IMR-90 (cell line): ENCODE measurements at regions not wholly inside any gene's neighbourhood (a gene's known extent, or its start where the extent isn't known, plus 50 kb on each side); places are given as distances from the start of the nearest gene placed in this dataset.

Experiments used
- ATAC-seq: fragments of 200-7000 bp; cut with Tn5 transposase; 2 replicates; pipeline ENCODE4 v1.9.1; 2020; ENCODE audit warnings: low read depth, mild to moderate bottlenecking, moderate library complexity
- BruUV-seq: library from RNA; stranded (reverse); fragments of 400-500 nt; replicated peaks from 2 replicates; lab custom pipeline; 2021; lab: Mats Ljungman, UMichigan
- CTCF ChIA-PET: fragments of 300-600 bp; formaldehyde crosslinking; extraction: SDS; loops from one replicate; lab custom pipeline; 2021; ENCODE audit warnings: antibody characterized with exemption; lab: Yijun Ruan, JAX
- POLR2A ChIA-PET: fragments of 300-600 bp; sonication (Branson Sonifier 250); formaldehyde crosslinking; loops from one replicate; lab custom pipeline; 2022; ENCODE audit warnings: antibody characterized with exemption; ENCODE audit not compliant: unreplicated experiment; lab: Charles Lee
- DNase-seq: peaks from one replicate; pipeline ENCODE4 v3.0.0; 2013
- H2AFZ ChIP-seq: replicated peaks from 2 replicates; pipeline ENCODE3; 2013; ENCODE audit warnings: low read length, mild to moderate bottlenecking; ENCODE audit not compliant: poor library complexity
- H2AK5ac ChIP-seq: 2 replicates; pipeline ENCODE4 v1.6.1; 2013; ENCODE audit warnings: low read depth, low read length, inconsistent platforms
- H2AK9ac ChIP-seq: replicated peaks from 2 replicates; pipeline ENCODE3; 2013; ENCODE audit warnings: mild to moderate bottlenecking, low read depth, low read length, moderate library complexity; ENCODE audit not compliant: poor library complexity
- H2BK120ac ChIP-seq: 2 replicates; pipeline ENCODE4 v1.6.1; 2013; ENCODE audit warnings: low read depth, low read length, inconsistent platforms
- H2BK15ac ChIP-seq: 3 replicates; pipeline ENCODE4 v1.6.1; 2013; ENCODE audit warnings: low read depth, low read length, inconsistent platforms
- H2BK20ac ChIP-seq: 2 replicates; pipeline ENCODE4 v1.6.1; 2013; ENCODE audit warnings: low read depth, mild to moderate bottlenecking, inconsistent platforms, low read length, moderate library complexity
- H2BK5ac ChIP-seq: 2 replicates; pipeline ENCODE4 v1.6.1; 2013; ENCODE audit warnings: mild to moderate bottlenecking, low read depth, low read length, inconsistent platforms; ENCODE audit not compliant: poor library complexity, severe bottlenecking
- H3K14ac ChIP-seq: replicated peaks from 2 replicates; pipeline ENCODE4 v1.6.1; 2013; ENCODE audit warnings: low read depth, low read length, inconsistent platforms
- H3K18ac ChIP-seq: 2 replicates; pipeline ENCODE4 v1.6.1; 2013; ENCODE audit warnings: low read depth, low read length, control low read depth
- H3K23ac ChIP-seq: 2 replicates; pipeline ENCODE4 v1.6.1; 2013; ENCODE audit warnings: low read depth, low read length, inconsistent platforms
- H3K27ac ChIP-seq: 2 replicates; pipeline ENCODE4 v1.5.1; 2013; ENCODE audit warnings: mild to moderate bottlenecking, control low read depth, low read length; ENCODE audit not compliant: insufficient read depth
- H3K27me3 ChIP-seq: 2 replicates; pipeline ENCODE4 v1.6.1; 2013; ENCODE audit warnings: low read length; ENCODE audit not compliant: control insufficient read depth, insufficient read depth
- H3K36me3 ChIP-seq: 2 replicates; pipeline ENCODE4 v1.6.1; 2013; ENCODE audit warnings: low read length, mixed read lengths; ENCODE audit not compliant: control insufficient read depth, insufficient read depth
- H3K4ac ChIP-seq: 2 replicates; pipeline ENCODE4 v1.6.1; 2013; ENCODE audit warnings: low read depth, low read length, inconsistent platforms
- H3K4me1 ChIP-seq: 2 replicates; pipeline ENCODE4 v1.6.1; 2013; ENCODE audit warnings: low read length, mixed read lengths; ENCODE audit not compliant: control insufficient read depth, insufficient read depth
- H3K4me2 ChIP-seq: 2 replicates; pipeline ENCODE4 v1.6.1; 2013; ENCODE audit warnings: low read depth, mild to moderate bottlenecking, control low read depth, low read length, moderate library complexity
- H3K4me3 ChIP-seq: 2 replicates; pipeline ENCODE4 v1.5.1; 2013; ENCODE audit warnings: low read depth, mild to moderate bottlenecking, control low read depth, low read length, moderate library complexity; ENCODE audit not compliant: insufficient read depth
- H3K56ac ChIP-seq: 2 replicates; pipeline ENCODE4 v1.6.1; 2013; ENCODE audit warnings: low read length, inconsistent platforms; ENCODE audit not compliant: insufficient read depth; ENCODE audit errors: extremely low read depth
- H3K79me1 ChIP-seq, 2 experiments: 2 replicates each; pipeline ENCODE4 v1.6.1; 2013; ENCODE audit warnings: low read length in 2 of 2, inconsistent platforms in 1 of 2, low read depth in 1 of 2
- H3K9ac ChIP-seq: 2 replicates; pipeline ENCODE4 v1.6.1; 2013; ENCODE audit warnings: low read depth, low read length, control low read depth
- H3K9me1 ChIP-seq: 2 replicates; pipeline ENCODE4 v1.6.1; 2013; ENCODE audit warnings: low read length, inconsistent platforms; ENCODE audit not compliant: insufficient read depth
- H3K9me3 ChIP-seq: 2 replicates; pipeline ENCODE4 v1.6.1; 2013; ENCODE audit warnings: low read length; ENCODE audit not compliant: control insufficient read depth, insufficient read depth
- H4K20me1 ChIP-seq: 2 replicates; pipeline ENCODE4 v1.6.1; 2013; ENCODE audit warnings: low read length, inconsistent platforms; ENCODE audit not compliant: insufficient read depth
- H4K5ac ChIP-seq: 2 replicates; pipeline ENCODE4 v1.6.1; 2013; ENCODE audit warnings: mild to moderate bottlenecking, low read depth, low read length, control low read depth
- H4K8ac ChIP-seq, 2 experiments: 2 replicates each; pipeline ENCODE4 v1.6.1; 2013; ENCODE audit warnings: low read depth in 2 of 2, low read length in 2 of 2, control low read depth in 1 of 2, inconsistent platforms in 1 of 2
- H4K91ac ChIP-seq: 2 replicates; pipeline ENCODE4 v1.6.1; 2013; ENCODE audit warnings: low read depth, low read length, inconsistent platforms; ENCODE audit not compliant: insufficient read depth
- CEBPB ChIP-seq: IDR thresholded peaks from 2 replicates; pipeline ENCODE4 v1.6.1; 2012; ENCODE audit warnings: low read depth, low read length, improper control_type of control experiment
- CHD1 ChIP-seq: IDR thresholded peaks from 2 replicates; pipeline ENCODE4 v1.6.1; 2012; ENCODE audit warnings: low read depth, low read length, improper control_type of control experiment
- MAZ ChIP-seq: IDR thresholded peaks from 2 replicates; pipeline ENCODE4 v1.6.1; 2012; ENCODE audit warnings: low read depth, mild to moderate bottlenecking, low read length, improper control_type of control experiment, moderate library complexity, borderline replicate concordance
- MXI1 ChIP-seq: IDR thresholded peaks from 2 replicates; pipeline ENCODE4 v1.6.1; 2012; ENCODE audit warnings: low read depth, mild to moderate bottlenecking, low read length, moderate library complexity, borderline replicate concordance
- NFE2L2 ChIP-seq: fragments of 150-350 bp; IDR thresholded peaks from 2 replicates; pipeline ENCODE4 v1.6.1; 2016; ENCODE audit warnings: low read depth, mild to moderate bottlenecking, low read length
- POLR2A ChIP-seq: IDR thresholded peaks from 2 replicates; pipeline ENCODE4 v1.6.1; 2012; ENCODE audit warnings: mild to moderate bottlenecking, low read depth, low read length
- WGBS, 2 experiments: methylation state at CpG; one replicate each; pipeline versions ENCODE4 v1.1.5 to v1.1.7; 2013; ENCODE audit warnings: missing lambda C conversion rate in 2 of 2; ENCODE audit not compliant: insufficient read length in 1 of 2; ENCODE audit errors: extremely low coverage in 2 of 2; 5-methylcytosine and 5-hydroxymethylcytosine counted together
- dilution Hi-C: fragments of 300-500 bp; cut with HindIII; formaldehyde crosslinking; loops from one replicate; pipeline ENCODE4 v1.14.3; 2018; ENCODE audit warnings: low sequenced_read_pairs; ENCODE audit not compliant: unreplicated experiment
- in situ Hi-C: fragments of 300-500 bp; cut with MboI; formaldehyde crosslinking; loops from 3 replicates; pipeline ENCODE4 v1.14.3; 2019; ENCODE audit warnings: low sequenced_read_pairs, inconsistent platforms, mixed read lengths
- intact Hi-C: fragments of 100-400 bp; cut with micrococcal nuclease; formaldehyde crosslinking; loops from 2 replicates; pipeline ENCODE4 v1.10.0; 2022

GRCh38 chr12:118760623-118761022, 220.7 kb upstream of the SRRM4 start:
- no TSS peak for BruUV-seq
- Histone ChIP-seq H3K4me1 (no peaks in the 10 kb centered on the region), H4K5ac (no peak overlapping the region), H3K23ac (no peak overlapping the region), H3K4me2 (no peak overlapping the region), H2AK9ac (no peak overlapping the region), H3K9me3 (peaks cover 29% of the 10 kb centered on the region), H3K27me3 (no peaks in the 10 kb centered on the region), H3K4me3 (no peak overlapping the region), H3K14ac (no peak overlapping the region), H2BK120ac (no peak overlapping the region), H3K27ac (no peak overlapping the region), H4K91ac (no peak overlapping the region), H3K18ac (no peak overlapping the region), H3K56ac (no peak overlapping the region), H3K79me1 (no peaks in the 10 kb centered on the region), H2BK20ac (no peak overlapping the region), H3K36me3 (no peaks in the 10 kb centered on the region), H4K20me1 (no peaks in the 10 kb centered on the region), H3K9me1 (no peaks in the 10 kb centered on the region), H3K9ac (no peak overlapping the region), H2BK5ac (no peak overlapping the region), H2AK5ac (no peak overlapping the region), H2BK15ac (no peak overlapping the region), H4K8ac (no peak overlapping the region), H3K4ac (no peak overlapping the region), H2AFZ (no peak overlapping the region)
- no peak for TF ChIP-seq POLR2A
- TF ChIP-seq MAZ: no peak
- TF ChIP-seq MXI1: no peak
- no peak for TF ChIP-seq CHD1
- TF ChIP-seq CEBPB: no peak
- no peak for TF ChIP-seq NFE2L2
- intact Hi-C loops: no loop called here
- in situ Hi-C loops: no loop called here
- DNase-seq: no peak
- CTCF ChIA-PET: no interaction called here
- no peak for ATAC-seq
- WGBS, 2 experiments: no CpG with 5 or more reads among the region's 1 CpG
- dilution Hi-C loops: no loop called here
- POLR2A ChIA-PET: no interaction called here
